HUES48 (cell line): ENCODE measurements at regions not wholly inside any gene's neighbourhood (a gene's known extent, or its start where the extent isn't known, plus 50 kb on each side); places are given as distances from the start of the nearest gene placed in this dataset.

Experiments used
- H3K27ac ChIP-seq: one replicate; pipeline ENCODE4 v1.7.0; 2013; ENCODE audit warnings: low read depth, low read length, inconsistent platforms
- H3K27me3 ChIP-seq: 2 replicates; pipeline ENCODE4 v1.6.1; 2013; ENCODE audit warnings: mild to moderate bottlenecking, low read length; ENCODE audit not compliant: control insufficient read depth, insufficient read depth
- H3K36me3 ChIP-seq: 2 replicates; pipeline ENCODE4 v1.6.1; 2013; ENCODE audit warnings: low read length; ENCODE audit not compliant: control insufficient read depth, insufficient read depth
- H3K4me1 ChIP-seq: 2 replicates; pipeline ENCODE4 v1.6.1; 2013; ENCODE audit warnings: mild to moderate bottlenecking, low read length; ENCODE audit not compliant: control insufficient read depth, insufficient read depth
- H3K4me3 ChIP-seq: 2 replicates; pipeline ENCODE4 v1.5.1; 2013; ENCODE audit warnings: mild to moderate bottlenecking, low read depth, low read length
- H3K9ac ChIP-seq: 2 replicates; pipeline ENCODE4 v1.6.1; 2013; ENCODE audit warnings: mild to moderate bottlenecking, low read depth, low read length, moderate library complexity
- H3K9me3 ChIP-seq: 2 replicates; pipeline ENCODE4 v1.6.1; 2013; ENCODE audit warnings: low read length; ENCODE audit not compliant: control insufficient read depth, insufficient read depth

- Histone ChIP-seq H3K4me3 (no peak overlapping the region), H3K36me3 (no peaks in the 10 kb centered on the region), H3K9ac (no peak overlapping the region), H3K27me3 (no peaks in the 10 kb centered on the region), H3K27ac (peak overlapping the region; percentile 44), H3K4me1 (peaks cover 44% of the 10 kb centered on the region), H3K9me3 (no peaks in the 10 kb centered on the region)
These were observed 242.1 kb upstream of the ARGLU1 start for GRCh38 chr13:106810069-106810468.

DNA sequence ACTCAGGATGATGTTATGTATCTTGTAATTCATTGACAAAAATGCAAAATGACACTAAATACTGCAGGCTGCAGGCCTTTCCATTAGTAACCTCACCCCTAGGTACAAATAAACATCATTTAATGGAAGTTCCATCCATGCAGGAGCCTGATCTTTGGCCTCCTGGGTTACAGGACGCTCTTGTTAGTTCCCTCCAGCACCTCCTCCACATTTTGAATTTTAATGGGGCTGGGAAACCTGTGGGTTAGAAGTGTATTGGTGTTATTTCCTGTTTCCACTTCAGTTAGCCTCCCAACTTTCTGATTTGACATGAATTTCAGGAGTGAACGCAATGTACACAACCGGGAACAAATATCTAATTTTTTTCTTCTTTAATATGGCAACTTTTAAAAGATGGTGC, 237.1 kb upstream of the ARGLU1 start:
- no peaks in the 10 kb centered on the region for H3K9me3 ChIP-seq
- no peak overlapping the region for H3K4me3 ChIP-seq
- peak overlapping the region; percentile 50 for H3K27ac ChIP-seq
- H3K36me3 ChIP-seq, result no peaks in the 10 kb centered on the region
- no peak overlapping the region for H3K9ac ChIP-seq
- H3K27me3 ChIP-seq, result no peaks in the 10 kb centered on the region
- peaks cover 37% of the 10 kb centered on the region for H3K4me1 ChIP-seq

DNA sequence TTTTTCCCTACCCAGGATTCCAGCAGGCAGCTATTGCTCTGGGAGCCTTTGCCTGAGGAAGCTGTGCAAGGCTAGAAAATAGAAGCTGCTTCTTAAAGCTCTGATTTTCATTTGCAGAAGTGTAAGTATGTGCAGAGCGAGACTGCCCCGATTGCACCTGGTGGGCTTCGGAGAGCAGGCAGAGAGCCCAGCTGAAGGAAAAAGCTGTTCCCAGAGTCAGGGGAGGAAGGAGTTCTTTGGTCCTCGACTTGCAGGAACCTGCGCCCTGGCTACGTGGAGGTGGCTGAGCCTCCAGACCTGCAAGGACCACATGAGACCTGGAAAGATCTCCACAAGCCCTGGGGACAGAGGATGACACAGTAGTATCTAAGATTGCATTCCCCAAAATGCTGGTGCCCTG, 235.0 kb upstream of the ARGLU1 start:
- H3K36me3 ChIP-seq, result no peaks in the 10 kb centered on the region
- H3K4me1 ChIP-seq, result peaks cover 33% of the 10 kb centered on the region
- H3K9me3 ChIP-seq, result no peaks in the 10 kb centered on the region
- peaks cover 19% of the 10 kb centered on the region for H3K27me3 ChIP-seq
- H3K27ac ChIP-seq, result no peak overlapping the region
- H3K4me3 ChIP-seq, result no peak overlapping the region
- H3K9ac ChIP-seq, result no peak overlapping the region

- H3K27ac ChIP-seq, result no peak overlapping the region
- H3K9ac ChIP-seq, result no peak overlapping the region
- H3K4me1 ChIP-seq, result peaks cover 37% of the 10 kb centered on the region
- H3K36me3 ChIP-seq, result no peaks in the 10 kb centered on the region
- no peak overlapping the region for H3K4me3 ChIP-seq
- H3K27me3 ChIP-seq, result peaks cover 20% of the 10 kb centered on the region
- no peaks in the 10 kb centered on the region for H3K9me3 ChIP-seq
These were observed 231.9 kb upstream of the ARGLU1 start for GRCh38 chr13:106799781-106800335.

GRCh38 chr13:106797081-106797640, 229.2 kb upstream of the ARGLU1 start:
- H3K27ac ChIP-seq, result peak overlapping the region; percentile 99
- no peaks in the 10 kb centered on the region for H3K9me3 ChIP-seq
- H3K9ac ChIP-seq, result no peak overlapping the region
- peaks cover 22% of the 10 kb centered on the region for H3K4me1 ChIP-seq
- no peak overlapping the region for H3K4me3 ChIP-seq
- H3K36me3 ChIP-seq, result no peaks in the 10 kb centered on the region
- peaks cover 20% of the 10 kb centered on the region for H3K27me3 ChIP-seq

- H3K27me3 ChIP-seq, result peaks cover 20% of the 10 kb centered on the region
- H3K9me3 ChIP-seq, result no peaks in the 10 kb centered on the region
- peak overlapping the region; percentile 99 for H3K27ac ChIP-seq
- H3K9ac ChIP-seq, result peak overlapping the region; percentile 58
- H3K4me3 ChIP-seq, result peak overlapping the region; percentile 41
- no peaks in the 10 kb centered on the region for H3K36me3 ChIP-seq
- peaks cover 22% of the 10 kb centered on the region for H3K4me1 ChIP-seq
These were observed 228.5 kb upstream of the ARGLU1 start for GRCh38 chr13:106796280-106797047.

GRCh38 chr13:106795847-106796246, 227.9 kb upstream of the ARGLU1 start:
- H3K9ac ChIP-seq, result peak overlapping the region; percentile 58; the same call in 1 of the 2 replicates
- no peaks in the 10 kb centered on the region for H3K36me3 ChIP-seq
- peaks cover 22% of the 10 kb centered on the region for H3K4me1 ChIP-seq
- H3K4me3 ChIP-seq, result peak overlapping the region; percentile 41
- H3K27ac ChIP-seq, result peak overlapping the region; percentile 99
- no peaks in the 10 kb centered on the region for H3K9me3 ChIP-seq
- peaks cover 20% of the 10 kb centered on the region for H3K27me3 ChIP-seq

DNA sequence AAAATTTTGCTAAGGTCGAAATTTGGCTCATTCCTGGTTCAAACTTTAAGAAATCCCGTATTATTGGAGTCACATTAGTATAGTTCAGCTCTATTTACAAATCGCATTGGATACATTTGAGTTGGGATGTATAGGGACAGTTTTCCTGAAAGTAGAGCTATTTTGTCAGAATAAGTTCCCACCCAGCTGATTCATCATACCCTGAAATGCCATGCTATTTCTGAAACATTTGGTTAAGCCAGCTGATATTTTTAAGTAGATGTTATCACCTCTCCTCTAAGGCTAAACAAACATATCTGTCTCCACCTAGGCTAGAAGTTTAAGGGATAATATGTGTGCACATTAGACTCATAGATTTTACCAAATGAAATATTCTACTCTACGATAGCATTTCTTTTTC, 226.2 kb upstream of the ARGLU1 start:
- Histone ChIP-seq H3K9me3 (no peaks in the 10 kb centered on the region), H3K9ac (no peak overlapping the region), H3K4me3 (no peak overlapping the region), H3K36me3 (no peaks in the 10 kb centered on the region), H3K4me1 (peaks cover 16% of the 10 kb centered on the region), H3K27ac (no peak overlapping the region), H3K27me3 (peaks cover 13% of the 10 kb centered on the region)

- Histone ChIP-seq H3K4me1 (peaks cover 10% of the 10 kb centered on the region), H3K9ac (no peak overlapping the region), H3K36me3 (no peaks in the 10 kb centered on the region), H3K27ac (no peak overlapping the region), H3K4me3 (no peak overlapping the region), H3K27me3 (no peaks in the 10 kb centered on the region), H3K9me3 (no peaks in the 10 kb centered on the region)
These were observed 222.0 kb upstream of the ARGLU1 start for GRCh38 chr13:106789911-106790310.

DNA sequence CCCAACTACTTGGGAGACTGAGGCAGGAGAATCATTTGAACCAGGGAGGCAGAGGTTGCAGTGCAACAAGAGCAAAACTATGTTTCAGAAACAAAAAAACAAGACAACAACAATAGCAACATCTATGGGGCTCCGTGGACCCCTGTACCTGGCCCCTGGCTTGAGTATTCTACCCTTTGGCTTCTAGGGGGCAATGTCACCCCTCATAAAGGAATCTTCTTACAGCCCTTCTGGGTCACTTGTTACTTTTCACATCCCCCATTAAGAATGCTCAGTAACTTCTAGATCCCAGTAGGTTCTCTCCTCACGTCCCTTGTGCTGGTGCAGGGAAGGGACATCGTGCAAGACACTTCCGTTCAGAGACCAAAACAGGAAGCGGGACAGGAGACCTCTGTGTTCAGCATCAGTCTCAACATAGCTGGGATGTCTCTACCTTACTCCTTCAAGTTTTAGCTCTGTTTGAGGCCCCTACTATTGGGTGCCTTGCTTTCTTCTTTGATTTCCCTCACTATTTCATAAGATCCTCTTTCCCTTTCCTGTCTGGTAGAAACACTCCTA, 218.1 kb upstream of the ARGLU1 start:
- Histone ChIP-seq H3K4me3 (no peak overlapping the region), H3K9ac (no peak overlapping the region), H3K27ac (no peak overlapping the region), H3K36me3 (no peaks in the 10 kb centered on the region), H3K9me3 (no peaks in the 10 kb centered on the region), H3K27me3 (no peaks in the 10 kb centered on the region), H3K4me1 (peaks cover 10% of the 10 kb centered on the region)

DNA sequence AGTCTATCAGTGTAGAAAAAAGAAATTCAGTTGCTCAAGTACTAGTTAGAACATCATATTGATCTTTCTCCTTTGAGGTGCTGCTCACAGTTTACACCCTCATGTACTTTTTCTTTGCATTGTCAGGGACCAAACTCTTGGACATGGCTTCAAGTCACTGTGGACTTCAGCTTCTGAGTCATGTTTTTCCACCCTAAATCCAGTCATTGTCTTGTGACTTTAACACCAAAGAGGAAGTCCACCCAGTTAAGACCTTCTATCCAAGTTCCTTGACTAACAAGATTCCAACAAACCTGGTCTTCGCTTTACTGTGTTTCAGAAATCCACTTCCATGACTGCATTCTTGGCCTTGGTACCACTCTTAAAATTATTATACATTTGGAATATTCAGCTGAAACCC, 206.7 kb upstream of the ARGLU1 start:
- 0 out of 2 replicates have a peak, but pooled peaks cover 6% of the 10 kb centered on the region for H3K4me1 ChIP-seq
- H3K4me3 ChIP-seq, result no peak overlapping the region
- H3K36me3 ChIP-seq, result no peaks in the 10 kb centered on the region
- no peaks in the 10 kb centered on the region for H3K9me3 ChIP-seq
- no peaks in the 10 kb centered on the region for H3K27me3 ChIP-seq
- no peak overlapping the region for H3K27ac ChIP-seq
- H3K9ac ChIP-seq, result no peak overlapping the region
